ENCODE measurements at regions not wholly inside any gene's neighbourhood (a gene's known extent, or its start where the extent isn't known, plus 50 kb on each side); places are given as distances from the start of the nearest gene placed in this dataset.

DNA sequence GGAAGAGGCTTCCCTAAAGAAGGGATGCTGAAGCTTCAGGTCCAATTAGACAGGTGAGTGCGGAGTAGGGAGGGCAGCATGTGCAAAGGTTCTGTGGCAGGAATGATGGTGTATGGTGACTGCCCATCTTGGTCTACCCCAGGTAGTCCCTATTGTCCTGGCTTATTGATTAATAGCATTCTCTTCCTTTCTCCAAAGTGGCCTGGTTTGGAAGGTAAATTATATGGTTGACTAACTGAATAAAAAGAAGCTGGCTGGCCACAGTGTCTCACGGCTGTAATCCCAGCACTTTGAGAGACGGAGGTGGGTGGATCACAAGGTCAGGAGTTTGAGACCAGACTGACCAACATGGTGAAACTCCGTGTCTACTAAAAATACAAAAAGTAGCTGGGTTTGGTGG, 230.5 kb downstream of the MIAT start:
- TF ChIP-seq, protein P1, sequence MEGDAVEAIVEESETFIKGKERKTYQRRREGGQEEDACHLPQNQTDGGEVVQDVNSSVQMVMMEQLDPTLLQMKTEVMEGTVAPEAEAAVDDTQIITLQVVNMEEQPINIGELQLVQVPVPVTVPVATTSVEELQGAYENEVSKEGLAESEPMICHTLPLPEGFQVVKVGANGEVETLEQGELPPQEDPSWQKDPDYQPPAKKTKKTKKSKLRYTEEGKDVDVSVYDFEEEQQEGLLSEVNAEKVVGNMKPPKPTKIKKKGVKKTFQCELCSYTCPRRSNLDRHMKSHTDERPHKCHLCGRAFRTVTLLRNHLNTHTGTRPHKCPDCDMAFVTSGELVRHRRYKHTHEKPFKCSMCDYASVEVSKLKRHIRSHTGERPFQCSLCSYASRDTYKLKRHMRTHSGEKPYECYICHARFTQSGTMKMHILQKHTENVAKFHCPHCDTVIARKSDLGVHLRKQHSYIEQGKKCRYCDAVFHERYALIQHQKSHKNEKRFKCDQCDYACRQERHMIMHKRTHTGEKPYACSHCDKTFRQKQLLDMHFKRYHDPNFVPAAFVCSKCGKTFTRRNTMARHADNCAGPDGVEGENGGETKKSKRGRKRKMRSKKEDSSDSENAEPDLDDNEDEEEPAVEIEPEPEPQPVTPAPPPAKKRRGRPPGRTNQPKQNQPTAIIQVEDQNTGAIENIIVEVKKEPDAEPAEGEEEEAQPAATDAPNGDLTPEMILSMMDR (IDR thresholded peaks at IDR 0.05): no peak
- TF ChIP-seq POLR2A (IDR thresholded peaks at IDR 0.05): no peak

All from adrenal gland (tissue), 5 donors.